ENCODE measurements at regions not wholly inside any gene's neighbourhood (a gene's known extent, or its start where the extent isn't known, plus 50 kb on each side); places are given as distances from the start of the nearest gene placed in this dataset.

DNA sequence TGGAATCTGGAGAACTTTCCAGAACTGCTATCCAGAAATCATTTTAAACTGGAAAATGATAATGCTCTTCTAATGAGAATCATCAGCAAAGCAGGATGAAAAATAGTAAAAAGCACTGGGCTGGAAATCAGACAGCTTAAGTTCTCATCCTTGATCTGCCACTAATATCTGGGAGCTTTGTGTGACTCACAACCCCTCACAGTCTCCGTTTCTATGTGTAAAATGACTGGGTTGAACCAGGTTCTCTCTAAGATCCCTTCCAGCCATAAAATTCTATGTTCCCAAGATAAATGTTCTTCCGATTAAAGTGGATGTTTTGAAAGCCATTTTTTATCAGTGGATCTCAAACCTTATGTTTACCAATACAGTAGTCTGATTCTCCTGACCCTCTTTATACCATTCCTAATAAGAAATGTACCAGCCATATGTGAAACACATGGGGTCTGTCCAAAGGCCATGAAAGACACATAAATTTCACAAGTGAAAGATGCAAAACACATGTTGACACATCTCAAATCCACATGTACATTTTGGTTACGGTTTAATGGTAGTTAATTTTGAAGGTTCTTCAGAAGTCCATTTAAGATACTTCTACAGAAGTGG is 188.8 kb downstream of the EN1 start:
- TF ChIP-seq POLR2A (IDR thresholded peaks at IDR 0.05): no peak
- TF ChIP-seq, protein P1, sequence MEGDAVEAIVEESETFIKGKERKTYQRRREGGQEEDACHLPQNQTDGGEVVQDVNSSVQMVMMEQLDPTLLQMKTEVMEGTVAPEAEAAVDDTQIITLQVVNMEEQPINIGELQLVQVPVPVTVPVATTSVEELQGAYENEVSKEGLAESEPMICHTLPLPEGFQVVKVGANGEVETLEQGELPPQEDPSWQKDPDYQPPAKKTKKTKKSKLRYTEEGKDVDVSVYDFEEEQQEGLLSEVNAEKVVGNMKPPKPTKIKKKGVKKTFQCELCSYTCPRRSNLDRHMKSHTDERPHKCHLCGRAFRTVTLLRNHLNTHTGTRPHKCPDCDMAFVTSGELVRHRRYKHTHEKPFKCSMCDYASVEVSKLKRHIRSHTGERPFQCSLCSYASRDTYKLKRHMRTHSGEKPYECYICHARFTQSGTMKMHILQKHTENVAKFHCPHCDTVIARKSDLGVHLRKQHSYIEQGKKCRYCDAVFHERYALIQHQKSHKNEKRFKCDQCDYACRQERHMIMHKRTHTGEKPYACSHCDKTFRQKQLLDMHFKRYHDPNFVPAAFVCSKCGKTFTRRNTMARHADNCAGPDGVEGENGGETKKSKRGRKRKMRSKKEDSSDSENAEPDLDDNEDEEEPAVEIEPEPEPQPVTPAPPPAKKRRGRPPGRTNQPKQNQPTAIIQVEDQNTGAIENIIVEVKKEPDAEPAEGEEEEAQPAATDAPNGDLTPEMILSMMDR (IDR thresholded peaks at IDR 0.05): no peak
- no peak overlapping the region for H3K4me3 ChIP-seq
- no peaks in the 10 kb centered on the region for H3K27me3 ChIP-seq
- H3K4me1 ChIP-seq (replicated peaks in 1 of 2): no peaks in the 10 kb centered on the region
- WGBS, 4 donors: 58 to 67% (median 64%) methylated on average over 3 of the region's 3 CpGs
- no peak overlapping the region for H3K27ac ChIP-seq
- H3K36me3 ChIP-seq (replicated peaks in 1 of 2): no peaks in the 10 kb centered on the region
- H3K9me3 ChIP-seq (replicated peaks in 1 of 3): no peaks in the 10 kb centered on the region
- no peak for DNase-seq
- intact Hi-C loops (cut with DNase I): no loop called here

DNA sequence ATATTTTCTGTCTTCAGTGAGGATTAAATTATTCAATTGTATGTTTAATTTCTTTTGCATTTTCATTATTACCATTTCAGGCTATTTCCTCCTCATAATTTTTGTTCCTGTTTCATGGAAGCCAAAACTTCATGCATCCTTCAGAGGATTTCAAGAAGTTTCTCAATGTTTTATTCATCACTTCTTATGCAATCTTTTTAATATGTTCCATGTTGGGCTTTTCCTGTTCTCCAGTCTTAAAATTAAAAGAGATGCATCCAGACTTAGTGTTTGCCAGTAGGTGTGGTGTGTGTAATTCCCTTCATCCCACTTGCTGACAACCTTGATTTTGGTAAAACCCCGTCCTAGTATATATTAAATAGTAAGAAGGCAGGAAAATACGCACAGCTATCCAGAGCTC is 190.0 kb downstream of the EN1 start:
- Histone ChIP-seq H3K4me3 (no peak overlapping the region), H3K4me1 (replicated peaks in 1 of 2) (no peaks in the 10 kb centered on the region), H3K27me3 (no peaks in the 10 kb centered on the region), H3K36me3 (replicated peaks in 1 of 2) (no peaks in the 10 kb centered on the region), H3K9me3 (replicated peaks in 1 of 3) (no peaks in the 10 kb centered on the region), H3K27ac (no peak overlapping the region)
- TF ChIP-seq, protein P1 (IDR thresholded peaks at IDR 0.05): no peak
- TF ChIP-seq POLR2A (IDR thresholded peaks at IDR 0.05): no peak
- DNase-seq: no peak
- WGBS, 4 donors: 74 to 87% (median 80%) methylated on average over 2 of the region's 2 CpGs
- intact Hi-C loops (cut with DNase I): no loop called here

DNA sequence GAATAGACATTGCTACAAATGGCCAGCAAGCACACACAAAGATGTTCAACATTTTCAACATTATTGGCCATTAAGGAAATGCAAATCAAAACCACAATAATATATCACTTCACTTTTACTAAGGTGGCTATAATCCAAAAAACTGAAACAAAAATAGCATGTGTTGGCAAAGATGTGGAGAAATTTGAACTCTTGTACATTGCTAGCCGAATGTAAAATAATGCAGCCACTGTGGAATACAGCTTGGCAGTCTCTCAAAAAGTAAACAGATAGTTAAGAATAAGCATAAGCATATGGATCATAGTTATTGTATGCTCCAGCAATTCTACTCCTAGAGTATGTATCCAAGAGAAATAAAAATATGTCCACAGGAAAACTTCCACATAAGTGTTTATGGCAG is 192.5 kb downstream of the EN1 start:
- Histone ChIP-seq H3K27me3 (no peaks in the 10 kb centered on the region), H3K4me1 (replicated peaks in 1 of 2) (no peaks in the 10 kb centered on the region), H3K36me3 (replicated peaks in 1 of 2) (no peaks in the 10 kb centered on the region), H3K9me3 (replicated peaks in 1 of 3) (no peaks in the 10 kb centered on the region), H3K4me3 (no peak overlapping the region), H3K27ac (no peak overlapping the region)
- WGBS, 4 donors: 59 to 68% (median 64%) methylated on average over 1 of the region's 1 CpG
- DNase-seq: no peak
- TF ChIP-seq, protein P1 (IDR thresholded peaks at IDR 0.05): no peak
- intact Hi-C loops (cut with DNase I): no loop called here

DNA sequence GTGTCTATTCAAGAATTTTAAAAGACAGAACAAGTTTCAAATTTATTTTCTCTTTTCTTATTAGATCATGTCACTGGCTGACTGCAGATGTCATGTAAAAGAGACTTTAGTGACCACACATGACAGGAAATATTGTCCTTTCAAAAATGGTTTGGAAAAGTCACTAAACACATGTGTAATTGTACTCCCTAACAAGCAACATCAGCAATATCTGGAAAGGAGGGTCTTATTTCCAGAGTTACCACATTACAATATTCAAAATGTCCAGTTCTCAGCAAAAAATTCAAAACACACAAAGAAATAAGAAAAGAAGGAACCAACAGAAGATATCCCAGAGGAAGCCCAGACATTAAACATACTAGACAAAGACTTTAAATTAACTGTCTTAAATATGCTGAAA is 197.1 kb downstream of the EN1 start:
- intact Hi-C loops (cut with DNase I): no loop called here
- Histone ChIP-seq H3K27me3 (no peaks in the 10 kb centered on the region), H3K4me1 (replicated peaks in 1 of 2) (no peaks in the 10 kb centered on the region), H3K4me3 (no peak overlapping the region), H3K9me3 (replicated peaks in 1 of 3) (no peaks in the 10 kb centered on the region), H3K36me3 (replicated peaks in 1 of 2) (no peaks in the 10 kb centered on the region), H3K27ac (no peak overlapping the region)
- no peak for DNase-seq
- TF ChIP-seq, protein P1 (IDR thresholded peaks at IDR 0.05): no peak
- no peak for TF ChIP-seq POLR2A (IDR thresholded peaks at IDR 0.05)

Measured in adrenal gland (tissue), 9 donors.